ENCODE measurements at regions not wholly inside any gene's neighbourhood (a gene's known extent, or its start where the extent isn't known, plus 50 kb on each side); places are given as distances from the start of the nearest gene placed in this dataset.

GRCh38 chr5:125390326-125390725 is 643.9 kb upstream of the ZNF608 start:
- TF ChIP-seq POLR2A (IDR thresholded peaks at IDR 0.05), result no peak
- TF ChIP-seq POLR2AphosphoS5 (IDR thresholded peaks at IDR 0.05), result no peak
